ENCODE measurements at regions not wholly inside any gene's neighbourhood (a gene's known extent, or its start where the extent isn't known, plus 50 kb on each side); places are given as distances from the start of the nearest gene placed in this dataset.

DNA sequence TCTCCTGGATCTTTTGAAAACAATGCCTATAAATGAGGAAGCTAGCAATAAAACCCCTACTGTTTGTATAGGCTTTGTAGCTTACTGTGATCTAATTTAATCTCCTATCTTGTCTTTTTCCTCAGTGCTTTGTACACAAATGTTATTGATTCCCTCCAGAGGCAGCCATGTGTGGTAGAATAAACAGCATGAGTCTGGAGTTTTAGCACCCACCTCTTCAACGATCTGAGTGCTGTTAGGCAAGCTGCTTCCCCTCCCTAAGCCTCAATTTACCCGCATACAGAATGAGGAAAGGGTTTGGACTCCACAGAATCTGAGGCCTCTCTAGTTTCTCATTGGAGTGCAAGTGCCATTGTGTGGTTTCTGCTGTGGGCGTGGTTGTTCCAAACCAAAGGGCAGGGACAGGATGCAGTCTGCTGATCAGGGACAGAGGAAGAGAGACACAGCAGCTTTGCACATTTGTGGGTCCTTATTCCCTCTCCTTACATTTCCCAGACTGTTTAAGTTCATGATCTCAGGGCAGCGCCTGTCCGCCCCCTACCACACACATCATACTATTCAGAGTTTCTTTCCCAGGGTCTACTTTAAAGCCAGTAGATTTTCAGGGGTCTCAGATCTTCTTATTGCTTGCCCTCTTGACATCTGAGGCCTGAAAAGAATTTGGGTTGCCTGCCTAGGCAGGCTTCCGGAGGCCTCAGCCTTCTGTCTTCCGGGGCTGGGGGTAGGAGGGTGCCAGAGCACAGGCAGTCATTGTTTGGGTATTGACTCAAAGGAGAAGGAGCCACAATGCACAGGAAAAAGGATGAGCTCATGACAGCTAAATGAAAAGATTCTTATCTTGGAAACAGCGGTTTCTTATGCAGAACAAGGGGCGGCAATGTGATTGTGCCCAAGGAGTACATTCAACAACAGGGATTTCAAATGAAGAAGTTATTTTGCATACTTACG is 114.9 kb upstream of the TEX13D start:
- no peak for TF ChIP-seq CTCF (conservative IDR thresholded peaks at IDR 0.05 in 1 of 2, IDR thresholded peaks at IDR 0.05 in 1 of 2; ENCODE audit: extremely low read depth in 1 of 2, insufficient read depth in 1 of 2, low read depth in 1 of 2, low read length in 2 of 2)
- no peak for TF ChIP-seq EZH2 (IDR thresholded peaks at IDR 0.05; ENCODE audit: borderline replicate concordance, low read length)
